ENCODE measurements at regions not wholly inside any gene's neighbourhood (a gene's known extent, or its start where the extent isn't known, plus 50 kb on each side); places are given as distances from the start of the nearest gene placed in this dataset.
"Not testable (repeated sequence)": the region's sequence is repeated elsewhere in the genome, so short reads cannot be mapped to it uniquely, and the experiment has no call there.

DNA sequence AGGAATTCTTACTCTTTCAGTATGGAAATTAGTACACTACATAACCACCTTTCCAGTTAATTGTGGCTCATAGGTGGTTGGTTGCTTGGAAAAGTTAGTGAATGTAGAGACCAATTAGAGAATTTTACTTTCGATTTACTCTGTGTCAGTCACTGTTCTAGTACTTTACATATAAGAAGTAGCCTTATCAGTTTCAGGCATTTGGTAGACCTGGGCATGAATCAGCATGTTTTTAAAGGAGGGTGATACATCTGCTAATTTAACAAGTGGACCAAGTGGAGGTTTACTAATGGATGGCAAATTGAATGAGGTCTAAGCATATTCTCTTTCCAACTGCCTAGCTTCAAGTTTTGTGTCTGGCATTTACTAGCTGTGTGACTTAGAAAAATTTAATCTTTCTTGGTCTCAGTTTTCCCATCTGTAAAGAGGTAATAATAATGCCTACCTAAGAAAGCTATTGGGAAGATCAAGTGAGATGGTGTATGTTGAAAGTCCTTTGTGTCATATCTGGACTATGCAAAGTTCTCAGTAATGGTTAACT lies 1158.6 kb downstream of the PLA2G4A start:
- no peak for FAIRE-seq

DNA sequence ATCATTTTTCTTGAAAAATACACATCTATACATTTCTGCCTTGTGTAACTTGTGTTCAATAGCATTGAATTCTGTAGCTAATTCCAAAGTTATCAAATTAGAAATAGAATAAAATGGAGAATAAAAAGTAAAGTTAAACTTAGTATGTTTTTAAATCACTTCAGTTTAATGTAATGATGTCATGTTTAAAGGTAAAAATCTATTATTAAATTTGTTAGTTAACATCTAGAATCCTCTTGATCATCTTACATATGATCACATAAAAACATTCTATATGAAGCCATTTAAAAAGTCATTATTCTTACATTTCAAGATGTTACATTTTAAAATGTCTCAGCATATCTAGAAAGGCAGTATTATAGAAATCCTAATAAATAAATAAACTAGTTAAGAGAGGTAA lies 1163.2 kb downstream of the PLA2G4A start:
- FAIRE-seq, result peak; percentile 18

DNA sequence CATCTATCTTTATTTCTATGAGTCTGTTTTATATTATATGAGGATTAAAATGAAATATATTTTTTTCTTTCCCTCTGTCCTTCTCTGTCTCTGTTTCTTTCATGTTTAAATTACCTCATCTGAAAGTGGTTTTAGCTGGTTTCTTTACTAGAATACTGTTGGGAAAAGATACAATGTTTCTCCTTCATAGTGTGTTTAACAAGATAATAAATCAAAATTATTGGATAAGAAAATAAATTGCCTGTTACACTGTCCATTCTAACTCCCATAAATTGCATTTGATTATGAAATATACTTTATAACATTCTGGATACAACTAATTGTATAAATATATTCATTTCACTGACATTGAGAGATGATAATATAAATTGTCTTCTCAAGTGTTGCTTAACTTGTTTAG lies 1168.0 kb downstream of the PLA2G4A start:
- no peak for FAIRE-seq

DNA sequence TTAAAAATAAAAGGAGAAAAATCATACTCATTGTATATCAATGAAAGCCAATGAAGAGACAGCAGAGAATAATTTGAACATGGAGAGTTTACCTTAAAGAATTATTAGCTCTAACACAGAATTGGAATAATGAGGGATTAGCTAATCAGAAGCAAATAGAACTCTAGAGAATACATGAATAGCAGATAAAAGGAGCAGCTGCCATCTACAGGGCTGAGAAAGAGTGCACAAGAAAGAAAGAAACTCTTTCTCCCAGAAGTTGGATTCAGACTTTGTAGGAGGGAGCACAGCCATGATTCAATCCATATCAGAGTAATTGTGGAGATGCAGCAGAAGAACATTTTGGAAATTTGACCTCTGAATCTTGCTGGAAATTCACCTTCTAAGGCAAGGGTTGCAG lies 1171.2 kb downstream of the PLA2G4A start:
- no peak for FAIRE-seq

DNA sequence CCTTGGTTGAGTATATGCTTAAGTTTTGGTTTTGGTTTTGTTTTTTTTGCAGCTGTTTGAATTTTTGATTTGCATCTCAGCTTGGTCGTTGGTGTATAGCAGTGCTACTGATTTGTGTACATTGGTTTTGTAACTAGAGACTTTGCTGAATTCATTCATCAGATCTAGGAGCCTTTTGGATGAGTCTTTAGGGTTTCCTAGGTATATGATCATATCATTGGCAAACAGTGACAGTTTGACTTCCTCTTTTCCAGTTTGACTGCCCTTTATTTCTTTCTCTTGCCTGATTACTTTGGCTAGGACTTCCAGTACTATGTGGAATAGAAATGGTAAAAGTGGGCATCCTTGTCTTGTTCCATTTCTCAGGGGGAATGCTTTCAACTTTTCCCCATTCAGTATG lies 1174.9 kb downstream of the PLA2G4A start:
- not testable (repeated sequence) for FAIRE-seq

DNA sequence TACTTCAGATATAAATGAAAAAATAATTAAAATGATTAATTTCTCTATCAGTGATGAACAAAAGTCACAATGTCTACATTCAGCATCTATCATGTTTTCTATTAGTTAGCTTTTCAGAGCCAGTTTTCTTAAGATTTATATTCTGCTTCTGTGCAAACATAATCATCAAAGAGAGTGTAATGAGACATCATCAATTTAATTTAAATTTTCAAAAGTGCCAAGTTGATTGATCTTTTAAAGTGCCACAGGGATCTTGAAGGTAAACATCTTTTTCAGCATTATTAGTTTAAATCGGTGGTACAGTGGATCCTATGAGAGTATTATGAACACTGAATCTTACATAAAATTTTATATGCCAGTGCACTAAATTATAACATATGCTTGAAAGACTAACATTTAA lies 1176.1 kb downstream of the PLA2G4A start:
- no peak for FAIRE-seq

DNA sequence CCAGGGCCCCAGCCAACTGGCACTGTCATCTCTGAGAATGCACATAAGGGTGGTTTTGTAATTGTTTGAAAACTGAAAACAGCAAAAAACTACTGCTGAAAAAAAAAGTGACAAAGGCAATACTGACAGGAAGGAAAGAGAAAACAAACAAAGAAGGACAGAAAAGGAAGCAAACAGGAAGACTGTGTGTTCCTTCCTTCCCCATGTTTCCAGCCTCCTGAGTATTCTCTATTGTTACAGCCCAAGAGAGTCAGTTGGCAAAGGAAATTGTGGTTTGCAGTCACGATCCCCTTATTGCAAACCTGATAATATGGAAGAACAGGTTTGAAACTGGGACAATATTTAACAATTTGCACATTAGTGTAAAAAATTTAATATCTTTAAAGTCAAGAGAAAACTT lies 1177.6 kb downstream of the PLA2G4A start:
- FAIRE-seq, result no peak

DNA sequence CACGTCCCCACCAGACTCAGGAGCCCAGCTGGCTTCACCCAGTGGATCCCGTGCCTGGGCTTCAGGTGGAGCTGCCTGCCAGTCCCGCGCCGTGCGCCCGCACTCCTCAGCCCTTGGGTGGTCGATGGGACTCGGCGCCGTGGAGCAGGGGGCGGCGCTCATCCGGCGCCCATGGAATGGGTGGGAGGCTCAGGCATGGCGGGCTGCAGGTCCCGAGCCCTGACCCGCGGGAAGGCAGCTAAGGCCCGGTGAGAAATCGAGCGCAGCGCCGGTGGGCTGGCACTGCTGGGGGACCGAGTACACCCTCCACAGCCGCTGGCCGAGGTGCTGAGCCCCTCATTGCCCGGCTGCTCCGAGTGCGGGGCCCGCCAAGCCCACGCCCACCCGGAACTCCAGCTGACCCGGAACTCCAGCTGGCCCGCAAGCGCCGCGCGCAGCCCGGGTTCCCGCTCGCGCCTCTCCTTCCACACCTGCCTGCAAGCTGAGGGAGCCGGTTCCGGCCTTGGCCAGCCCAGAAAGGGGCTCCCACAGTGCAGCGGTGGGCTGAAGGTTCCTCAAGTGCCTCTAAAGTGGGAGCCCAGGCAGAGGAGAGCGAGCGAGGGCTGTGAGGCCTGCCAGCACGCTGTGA lies 1184.6 kb downstream of the PLA2G4A start:
- not testable (repeated sequence) for FAIRE-seq

DNA sequence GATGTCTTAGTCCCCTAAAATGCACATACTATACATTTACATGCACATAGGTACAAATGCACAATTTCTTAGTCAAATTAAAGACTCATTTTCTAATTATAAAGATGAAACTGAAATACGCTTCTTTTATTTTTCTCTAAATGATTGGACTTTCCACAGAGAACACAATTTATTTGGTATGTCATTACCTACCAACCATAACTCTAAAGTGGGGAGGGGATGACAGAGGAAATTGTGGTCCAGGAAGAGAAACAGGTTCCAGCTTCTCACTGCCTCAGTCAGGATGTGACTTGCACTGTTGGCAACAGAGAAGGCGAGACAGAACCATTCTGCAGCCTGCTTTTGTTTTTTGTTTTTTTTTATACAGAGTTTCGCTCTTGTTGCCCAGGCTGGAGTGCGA lies 1189.2 kb downstream of the PLA2G4A start:
- FAIRE-seq, result no peak

DNA sequence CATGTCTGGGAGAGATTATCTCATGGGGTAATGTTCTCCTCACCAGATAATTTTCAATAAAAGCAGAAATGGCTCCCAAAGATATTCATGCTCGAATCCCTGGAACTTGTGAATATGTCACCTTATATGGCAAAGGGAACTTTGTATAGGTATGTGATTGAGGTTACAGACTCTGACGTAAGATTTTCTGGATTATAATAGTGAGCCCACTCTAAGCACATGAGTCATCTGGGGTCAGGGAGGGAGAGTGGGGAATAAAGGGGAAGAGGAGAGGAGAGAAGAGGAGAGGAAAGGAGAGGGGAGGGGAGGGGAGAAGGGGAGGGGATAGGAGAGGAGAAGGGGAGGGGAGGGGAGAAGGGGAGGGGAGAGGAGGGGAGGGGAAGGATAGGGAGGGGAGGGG lies 1193.9 kb downstream of the PLA2G4A start:
- FAIRE-seq, result no peak

DNA sequence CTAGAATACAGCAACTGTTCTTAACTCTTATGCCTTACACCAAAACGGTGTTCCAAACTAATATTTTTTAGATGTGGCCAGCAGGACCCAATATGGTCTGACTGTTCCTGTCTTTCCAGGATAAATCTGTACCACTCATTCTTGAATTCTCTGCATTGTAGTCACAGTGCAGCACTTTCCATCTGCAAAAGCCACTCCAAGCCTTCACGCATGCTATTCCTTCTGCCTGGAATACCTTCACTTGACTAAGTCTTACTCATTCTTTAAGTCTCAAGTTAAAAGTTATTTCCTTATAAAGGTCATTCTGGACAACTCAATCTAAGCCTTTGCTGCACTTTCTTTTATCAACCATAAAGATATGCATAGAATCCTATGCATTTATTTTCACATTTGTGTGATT lies 1194.5 kb downstream of the PLA2G4A start:
- FAIRE-seq, result no peak

DNA sequence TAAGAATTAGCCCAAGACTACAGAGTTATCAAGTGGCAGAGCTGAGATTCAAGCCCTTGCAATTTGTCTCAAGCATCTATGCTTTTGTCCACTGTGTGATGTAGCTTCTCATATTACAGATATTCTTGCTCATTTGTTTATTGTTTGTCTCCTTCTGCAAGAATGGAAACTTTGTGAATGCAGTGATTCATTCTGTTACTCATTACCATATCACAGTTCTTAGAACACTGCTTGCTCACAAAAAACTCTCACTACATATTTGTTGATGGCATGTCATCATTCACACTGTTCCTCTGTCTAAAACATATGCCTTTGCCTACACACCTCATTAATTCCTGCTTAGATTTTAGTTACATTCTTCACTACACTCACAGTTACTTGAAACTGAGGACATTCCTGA lies 1198.9 kb downstream of the PLA2G4A start:
- no peak for FAIRE-seq

DNA sequence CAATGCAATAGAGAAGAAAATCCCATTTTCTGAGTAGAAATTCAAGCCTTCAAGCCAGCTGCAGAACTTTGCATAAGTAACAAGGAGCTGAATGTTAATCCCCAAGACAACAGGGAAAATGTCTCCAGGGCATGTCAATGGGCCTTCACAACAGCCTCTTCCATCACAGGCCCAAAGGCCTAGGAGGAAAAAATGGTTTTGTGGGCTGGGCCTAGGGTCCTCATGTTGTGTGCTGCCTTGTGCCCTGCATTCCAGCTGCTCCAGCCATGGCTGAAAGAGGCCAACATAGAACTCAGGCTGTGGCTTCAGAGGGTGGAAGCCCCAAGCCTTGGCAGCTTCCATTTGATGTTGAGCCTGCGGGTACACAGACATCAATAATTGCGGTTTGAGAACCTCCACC lies 1208.8 kb downstream of the PLA2G4A start:
- not testable (repeated sequence) for FAIRE-seq

DNA sequence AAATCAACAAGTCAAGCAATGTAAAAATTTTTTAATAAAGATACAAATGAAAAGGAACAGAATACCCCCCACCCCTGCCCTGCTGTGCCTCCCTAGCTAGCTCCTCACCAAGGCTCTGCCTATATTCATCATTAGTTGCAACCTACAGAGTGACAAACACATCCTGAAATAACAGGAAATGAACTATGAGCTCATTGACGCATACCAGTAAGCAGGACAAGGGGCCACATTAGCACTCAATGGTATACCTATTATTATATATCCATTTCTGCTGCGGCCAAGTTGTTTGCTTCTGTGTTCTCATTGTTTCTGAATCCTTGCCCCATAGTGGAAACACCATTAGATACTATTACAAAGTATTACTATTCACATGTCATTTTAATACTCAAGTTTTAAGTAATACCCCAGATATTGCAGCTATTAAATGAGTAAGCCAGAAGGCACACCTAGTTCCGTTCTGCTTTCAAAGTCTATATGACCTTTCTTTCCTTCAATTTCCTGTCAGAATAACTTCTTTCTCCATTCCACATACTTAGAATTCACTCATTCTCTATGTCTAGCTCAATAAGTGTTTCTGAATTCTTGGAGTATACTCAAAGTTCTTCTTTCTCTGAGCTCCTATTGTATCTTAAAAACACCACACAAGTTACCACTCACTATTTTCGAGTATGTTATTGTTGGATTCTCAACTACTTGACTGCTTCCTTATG lies 1214.9 kb downstream of the PLA2G4A start:
- FAIRE-seq, result no peak

DNA sequence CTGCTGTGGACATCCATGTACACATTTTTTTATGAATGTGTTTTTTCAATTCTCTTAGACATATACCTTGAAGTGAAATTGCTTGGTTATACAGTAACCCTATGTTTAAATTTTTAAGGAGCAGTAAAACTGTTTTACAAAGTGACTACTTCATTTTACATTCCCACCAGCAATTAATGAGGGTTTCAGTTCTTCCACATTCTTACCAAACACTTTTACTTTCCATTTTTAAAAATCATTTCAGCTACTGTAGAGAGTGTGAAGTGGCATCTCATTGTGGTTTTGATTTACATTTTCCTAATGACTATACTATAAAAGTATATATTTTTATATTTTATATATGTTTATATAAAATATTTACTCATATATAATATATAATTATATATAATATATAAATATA lies 1221.5 kb downstream of the PLA2G4A start:
- FAIRE-seq, result no peak

DNA sequence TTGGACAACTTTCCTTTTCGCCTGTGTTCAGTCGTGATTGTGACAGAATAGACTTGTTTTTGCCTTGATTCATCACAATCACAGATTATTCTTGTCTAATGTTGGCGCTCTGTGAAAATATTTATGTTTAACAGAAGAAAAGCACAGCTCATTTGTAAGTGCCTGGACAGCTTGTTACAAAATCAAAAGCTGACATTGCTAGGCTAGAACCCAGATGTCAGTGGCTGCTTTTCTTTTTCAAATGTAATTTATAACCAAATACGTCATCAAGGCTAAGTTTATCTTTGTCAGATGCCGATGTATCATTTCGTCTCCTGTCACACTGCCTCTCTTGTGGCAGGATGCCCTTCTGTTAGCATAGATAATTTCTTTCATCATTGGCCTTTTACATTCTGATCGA lies 1227.3 kb downstream of the PLA2G4A start:
- no peak for FAIRE-seq

DNA sequence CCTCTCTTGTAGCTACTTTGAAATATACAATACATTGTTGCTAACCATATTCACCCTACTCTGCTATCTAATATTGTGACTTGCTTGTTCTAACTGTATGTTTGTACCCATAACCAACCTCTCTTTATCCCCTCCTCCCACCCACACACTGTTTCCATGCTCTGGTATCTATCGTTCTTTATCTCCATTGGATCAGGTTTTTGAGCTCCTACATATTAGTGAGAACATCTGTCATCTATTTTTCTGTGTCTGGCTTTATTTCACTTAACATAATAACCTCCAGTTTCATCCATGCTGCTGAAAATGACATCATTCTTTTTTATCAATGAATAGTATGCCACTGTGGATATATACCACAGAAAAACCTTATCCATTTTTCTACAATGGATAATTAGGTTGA lies 1230.1 kb downstream of the PLA2G4A start:
- no peak for FAIRE-seq

DNA sequence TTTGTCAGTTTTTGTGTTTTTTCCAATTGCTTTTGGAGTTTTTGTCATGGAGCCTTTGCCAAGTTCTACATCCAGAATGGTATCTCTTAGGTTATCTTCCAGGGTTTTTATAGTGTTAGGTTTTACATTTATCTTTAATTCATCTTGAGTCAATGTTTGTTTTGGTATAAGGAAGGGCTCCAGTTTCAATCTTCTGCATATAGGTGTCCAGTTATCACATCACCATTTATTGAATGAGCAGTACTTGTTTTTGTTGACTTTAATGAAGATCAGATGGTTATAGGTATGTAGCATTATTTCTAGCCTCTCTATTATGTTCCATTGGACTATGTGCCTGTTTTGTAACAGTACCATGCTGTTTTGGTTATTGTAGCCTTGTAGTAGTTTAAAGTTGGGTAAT lies 1233.1 kb downstream of the PLA2G4A start:
- FAIRE-seq, result no peak

DNA sequence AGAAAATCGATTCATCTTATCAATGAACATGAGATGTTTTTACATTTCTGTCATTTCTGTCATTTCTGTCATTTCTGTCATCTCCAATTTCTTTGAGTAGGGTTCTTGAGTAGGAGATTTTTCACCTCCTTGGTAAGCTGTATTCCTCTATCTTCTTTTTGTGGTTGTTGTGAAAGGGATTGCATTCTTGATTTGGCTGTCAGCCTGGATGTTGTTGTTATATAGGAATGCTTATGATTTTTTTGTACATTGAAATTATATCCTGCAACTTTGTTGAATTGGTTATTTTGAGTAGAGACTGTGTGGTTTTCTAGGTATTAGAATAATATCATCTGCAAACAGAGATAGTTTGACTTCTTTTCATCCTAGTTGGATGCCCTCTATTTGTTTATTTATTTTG lies 1233.7 kb downstream of the PLA2G4A start:
- FAIRE-seq, result no peak

DNA sequence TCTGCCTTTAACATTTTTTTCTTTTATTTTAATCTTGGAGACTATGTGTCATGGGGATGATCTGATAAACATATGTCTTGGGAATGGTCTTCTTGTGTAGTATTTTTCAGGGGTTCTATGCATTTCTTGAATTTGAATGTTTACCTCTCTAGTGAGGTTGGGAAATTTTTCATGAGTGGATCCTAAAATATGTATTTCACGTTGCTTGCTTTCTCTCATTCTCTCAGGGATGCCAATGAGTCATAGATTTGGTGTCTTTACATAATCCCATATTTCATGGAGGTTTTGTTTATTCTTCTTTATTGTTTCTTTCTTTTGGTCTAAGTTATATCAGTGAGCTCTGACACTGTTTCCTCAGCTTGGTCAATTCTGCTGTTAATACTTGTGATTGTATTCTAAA lies 1237.2 kb downstream of the PLA2G4A start:
- no peak for FAIRE-seq

DNA sequence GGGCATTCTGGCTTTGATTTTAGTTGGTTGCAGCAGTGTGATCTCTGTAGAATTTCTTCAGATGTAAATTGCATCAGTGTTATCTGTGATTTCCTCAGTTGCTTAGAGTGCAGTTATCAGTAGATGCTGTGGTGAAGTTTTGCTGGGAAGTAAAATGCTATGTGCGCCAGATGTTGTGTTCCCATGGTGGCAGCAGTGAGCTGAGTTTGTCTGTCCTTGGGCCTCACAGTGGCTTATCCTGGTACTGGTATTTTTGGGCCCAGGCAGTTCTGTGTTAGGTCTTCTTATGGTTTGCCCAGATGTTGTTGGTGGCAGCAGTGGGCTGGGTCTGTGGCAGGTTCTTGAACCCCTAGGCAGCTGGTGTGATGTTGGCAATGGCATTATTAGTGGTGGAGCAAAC lies 1242.1 kb downstream of the PLA2G4A start:
- FAIRE-seq, result no peak

DNA sequence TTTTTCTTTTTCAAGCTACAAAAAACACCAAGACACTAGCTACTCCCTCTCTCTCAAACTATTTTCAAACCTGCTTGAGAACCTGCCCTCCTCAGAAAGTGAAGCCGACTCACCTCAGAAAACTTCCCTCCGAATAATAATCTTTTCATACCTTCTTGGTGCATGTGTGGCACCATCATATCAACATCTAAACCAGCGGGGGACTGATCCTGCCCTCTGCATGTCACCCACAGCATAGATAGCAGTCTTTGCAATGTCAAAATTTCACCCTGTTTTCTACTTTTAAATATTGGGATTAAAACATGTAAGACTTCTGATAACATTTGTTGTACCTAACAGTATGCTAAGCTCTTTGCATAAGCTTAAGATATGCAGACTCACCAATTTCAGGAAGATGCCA lies 1260.3 kb downstream of the PLA2G4A start:
- no peak for FAIRE-seq

DNA sequence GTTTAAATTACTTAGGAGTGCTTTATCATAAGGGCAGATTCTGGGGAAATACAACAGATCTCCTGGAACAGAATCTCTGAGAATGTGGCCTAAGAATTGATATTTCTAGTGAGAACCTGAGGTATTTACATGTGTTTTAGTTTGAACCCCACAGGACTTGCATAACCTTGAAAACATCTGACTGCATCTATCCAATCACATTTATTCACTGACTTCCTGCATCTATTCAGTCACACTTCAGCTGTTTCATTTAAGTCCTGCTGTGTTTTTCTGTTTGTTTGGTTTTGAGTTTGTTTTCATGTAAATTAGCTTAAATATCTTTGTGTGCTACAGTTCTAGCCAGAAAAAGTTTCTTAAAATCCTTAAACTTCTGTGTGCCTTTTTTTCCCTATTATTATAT lies 1260.7 kb downstream of the PLA2G4A start:
- no peak for FAIRE-seq

DNA sequence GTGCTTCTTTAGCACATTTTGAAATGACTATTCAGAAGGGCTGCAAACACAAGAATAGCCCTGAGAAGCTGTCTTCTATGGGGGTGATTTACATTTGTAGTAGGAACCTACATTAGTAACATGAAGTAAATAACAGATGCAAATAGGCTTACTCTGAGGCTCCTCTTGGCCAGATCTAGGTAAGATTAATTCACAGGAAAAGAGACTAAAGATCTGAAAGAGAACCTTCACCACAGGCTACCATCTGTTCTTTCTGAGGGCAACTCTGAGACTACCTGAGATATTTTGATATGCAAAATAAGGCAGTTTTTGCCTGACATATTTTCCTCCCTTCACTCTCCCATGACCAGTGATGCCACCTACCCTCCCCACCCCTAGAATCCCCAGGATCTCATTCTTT lies 1267.8 kb downstream of the PLA2G4A start:
- no peak for FAIRE-seq

DNA sequence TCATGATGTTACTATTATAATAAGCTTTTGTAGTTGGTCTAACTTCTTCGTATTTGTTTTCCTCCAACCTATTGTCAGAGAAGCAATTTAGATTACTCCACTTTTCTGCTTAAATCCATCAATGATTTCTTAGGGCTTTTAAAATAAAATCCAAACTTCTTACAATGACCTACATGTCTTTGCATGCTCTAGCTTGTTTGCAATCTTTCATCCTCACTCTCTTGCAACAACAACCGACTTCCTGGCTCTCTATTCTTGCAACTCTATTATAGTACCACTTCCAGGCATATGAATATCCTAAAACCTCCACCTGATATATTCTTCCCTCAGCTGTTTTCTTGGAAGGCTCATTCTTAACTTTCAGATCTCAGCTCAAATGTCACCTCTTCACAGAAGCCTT lies 1288.7 kb downstream of the PLA2G4A start:
- FAIRE-seq, result no peak
